Activated CD4-positive, alpha-beta T cell treated with anti-CD3 and anti-CD28 coated beads, Interleukin-2, amount 10 ng/mL, durations not matched to agents 24 days and 14 days (primary cell): ENCODE measurements at regions not wholly inside any gene's neighbourhood (a gene's known extent, or its start where the extent isn't known, plus 50 kb on each side); places are given as distances from the start of the nearest gene placed in this dataset.

Experiments
- DNase-seq: peaks from one replicate; pipeline ENCODE4 v3.0.0; 2022
- H3K27ac Mint-ChIP-seq: one replicate; pipeline ENCODE4 v1.8.0; 2022; ENCODE audit warnings: mild to moderate bottlenecking, mixed read lengths
- H3K27me3 Mint-ChIP-seq: one replicate; pipeline ENCODE4 v1.8.0; 2022; ENCODE audit warnings: mixed read lengths
- H3K36me3 Mint-ChIP-seq: one replicate; pipeline ENCODE4 v1.8.0; 2022; ENCODE audit warnings: low read depth, mild to moderate bottlenecking, mixed read lengths
- H3K4me1 Mint-ChIP-seq: one replicate; pipeline ENCODE4 v1.8.0; 2021; ENCODE audit warnings: mixed read lengths
- H3K4me3 Mint-ChIP-seq: one replicate; pipeline ENCODE4 v1.8.0; 2022; ENCODE audit warnings: mild to moderate bottlenecking, moderate library complexity, mixed read lengths
- H3K9me3 Mint-ChIP-seq: one replicate; pipeline ENCODE4 v1.8.0; 2021; ENCODE audit warnings: mixed read lengths
- intact Hi-C: fragments of 100-400 bp; cut with micrococcal nuclease; formaldehyde crosslinking; loops from one replicate; pipeline ENCODE4 v1.15.1; 2023

- H3K27ac Mint-ChIP-seq, result no peak overlapping the region
- DNase-seq, result peak; percentile 37
These were observed 205.9 kb downstream of the CD47 start for GRCh38 chr3:107884719-107885460.

DNA sequence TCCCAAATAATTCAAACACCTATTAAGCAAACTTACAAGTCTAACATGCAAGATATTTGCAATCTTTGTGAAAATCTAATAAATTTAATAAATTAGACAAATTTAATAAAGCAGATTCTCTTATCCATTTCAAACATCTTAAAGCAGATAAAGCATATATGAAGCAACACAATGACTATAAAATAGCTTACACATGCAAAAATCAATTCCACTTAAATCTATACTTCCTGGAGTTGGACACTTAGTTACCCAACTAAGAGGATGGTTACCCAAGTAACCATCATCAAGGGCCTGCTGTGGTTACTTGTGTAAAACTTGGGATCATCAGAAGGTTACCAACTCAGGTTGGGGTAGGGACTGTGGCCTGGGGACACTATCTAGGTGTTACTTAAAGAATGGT is 206.8 kb downstream of the CD47 start:
- peaks cover 2% of the 10 kb centered on the region for H3K27me3 Mint-ChIP-seq
- no peak for DNase-seq
- intact Hi-C loops, result no loop called here

More at GRCh38 chr3:107884719-107885460, 205.9 kb downstream of the CD47 start:
- no peaks in the 10 kb centered on the region for H3K4me1 Mint-ChIP-seq
- H3K36me3 Mint-ChIP-seq, result no peaks in the 10 kb centered on the region
- H3K4me3 Mint-ChIP-seq, result no peak overlapping the region
- intact Hi-C loops, result no loop called here
- no peaks in the 10 kb centered on the region for H3K9me3 Mint-ChIP-seq
- peaks cover 2% of the 10 kb centered on the region for H3K27me3 Mint-ChIP-seq

DNA sequence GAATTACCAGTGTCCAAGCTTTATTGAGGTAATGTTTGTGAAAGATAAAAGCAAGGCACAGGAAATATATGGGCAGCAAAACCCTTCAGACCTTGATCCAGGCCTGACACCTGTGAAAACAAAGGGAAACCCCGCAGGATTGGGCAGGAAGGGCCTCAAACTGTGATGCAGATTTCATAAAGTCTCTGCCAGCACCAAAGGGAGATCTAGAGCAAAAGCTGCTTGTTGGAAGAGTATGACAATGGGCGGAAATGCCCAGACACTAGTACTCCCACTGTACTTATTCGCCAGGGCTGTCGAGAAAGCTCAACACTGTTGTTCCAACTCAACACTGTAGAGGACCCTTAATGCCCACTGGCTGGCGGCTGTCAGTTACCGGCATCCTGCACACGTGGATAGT is 207.9 kb downstream of the CD47 start:
- Mint-ChIP-seq H3K27me3 (peaks cover 3% of the 10 kb centered on the region), H3K27ac (no peak overlapping the region), H3K4me1 (no peaks in the 10 kb centered on the region), H3K36me3 (no peaks in the 10 kb centered on the region), H3K4me3 (no peak overlapping the region), H3K9me3 (no peaks in the 10 kb centered on the region)
- DNase-seq, result no peak
- intact Hi-C loops, result no loop called here

More for the DNA sequence above, 206.8 kb downstream of the CD47 start:
- H3K4me1 Mint-ChIP-seq, result no peaks in the 10 kb centered on the region
- no peak overlapping the region for H3K27ac Mint-ChIP-seq
- no peak overlapping the region for H3K4me3 Mint-ChIP-seq
- H3K9me3 Mint-ChIP-seq, result no peaks in the 10 kb centered on the region
- H3K36me3 Mint-ChIP-seq, result no peaks in the 10 kb centered on the region

GRCh38 chr3:107882261-107882660 is 208.6 kb downstream of the CD47 start:
- Mint-ChIP-seq H3K4me3 (no peak overlapping the region), H3K27ac (no peak overlapping the region), H3K36me3 (no peaks in the 10 kb centered on the region), H3K4me1 (no peaks in the 10 kb centered on the region), H3K9me3 (no peaks in the 10 kb centered on the region), H3K27me3 (peaks cover 3% of the 10 kb centered on the region)
- DNase-seq, result no peak
- intact Hi-C loops, result no loop called here

GRCh38 chr3:107881509-107881908 is 209.3 kb downstream of the CD47 start:
- no peaks in the 10 kb centered on the region for H3K9me3 Mint-ChIP-seq
- intact Hi-C loops, result no loop called here
- DNase-seq, result no peak
- H3K4me1 Mint-ChIP-seq, result no peaks in the 10 kb centered on the region
- H3K27ac Mint-ChIP-seq, result no peak overlapping the region
- peaks cover 3% of the 10 kb centered on the region for H3K27me3 Mint-ChIP-seq
- H3K36me3 Mint-ChIP-seq, result no peaks in the 10 kb centered on the region
- no peak overlapping the region for H3K4me3 Mint-ChIP-seq

GRCh38 chr3:107880702-107881101 is 210.1 kb downstream of the CD47 start:
- H3K27ac Mint-ChIP-seq, result no peak overlapping the region
- intact Hi-C loops, result no loop called here
- no peaks in the 10 kb centered on the region for H3K36me3 Mint-ChIP-seq
- H3K4me3 Mint-ChIP-seq, result no peak overlapping the region
- H3K4me1 Mint-ChIP-seq, result no peaks in the 10 kb centered on the region
- H3K9me3 Mint-ChIP-seq, result no peaks in the 10 kb centered on the region
- H3K27me3 Mint-ChIP-seq, result peaks cover 3% of the 10 kb centered on the region
- DNase-seq, result no peak

DNA sequence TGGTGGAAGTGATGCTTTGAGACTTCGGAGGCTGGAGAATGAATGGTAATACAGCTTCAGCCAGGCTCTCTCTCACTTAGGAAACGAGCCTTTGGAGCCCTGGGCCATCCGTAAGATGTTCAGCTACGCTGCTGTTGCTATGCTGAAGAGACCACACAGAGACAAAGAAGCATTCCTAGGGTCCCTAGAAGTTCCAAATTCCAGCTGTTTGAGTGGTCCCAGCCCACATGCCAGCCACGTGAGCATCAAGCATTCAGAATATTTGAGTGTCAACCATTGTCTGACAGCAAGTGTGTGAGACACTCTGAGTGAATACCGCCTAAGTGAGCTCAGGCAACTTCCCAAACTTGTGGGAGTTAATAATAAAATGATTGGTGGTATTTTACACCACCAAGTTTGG is 212.9 kb downstream of the CD47 start:
- no peak overlapping the region for H3K4me3 Mint-ChIP-seq
- no peaks in the 10 kb centered on the region for H3K36me3 Mint-ChIP-seq
- peaks cover 3% of the 10 kb centered on the region for H3K27me3 Mint-ChIP-seq
- H3K9me3 Mint-ChIP-seq, result no peaks in the 10 kb centered on the region
- no peak overlapping the region for H3K27ac Mint-ChIP-seq
- no peaks in the 10 kb centered on the region for H3K4me1 Mint-ChIP-seq
- intact Hi-C loops, result no loop called here
- no peak for DNase-seq

- Mint-ChIP-seq H3K27ac (no peak overlapping the region), H3K4me1 (peaks cover 4% of the 10 kb centered on the region), H3K36me3 (no peaks in the 10 kb centered on the region), H3K27me3 (no peaks in the 10 kb centered on the region), H3K9me3 (no peaks in the 10 kb centered on the region), H3K4me3 (no peak overlapping the region)
- intact Hi-C loops, result no loop called here
- DNase-seq, result no peak
These were observed 219.7 kb downstream of the CD47 start for GRCh38 chr3:107870943-107871638.

DNA sequence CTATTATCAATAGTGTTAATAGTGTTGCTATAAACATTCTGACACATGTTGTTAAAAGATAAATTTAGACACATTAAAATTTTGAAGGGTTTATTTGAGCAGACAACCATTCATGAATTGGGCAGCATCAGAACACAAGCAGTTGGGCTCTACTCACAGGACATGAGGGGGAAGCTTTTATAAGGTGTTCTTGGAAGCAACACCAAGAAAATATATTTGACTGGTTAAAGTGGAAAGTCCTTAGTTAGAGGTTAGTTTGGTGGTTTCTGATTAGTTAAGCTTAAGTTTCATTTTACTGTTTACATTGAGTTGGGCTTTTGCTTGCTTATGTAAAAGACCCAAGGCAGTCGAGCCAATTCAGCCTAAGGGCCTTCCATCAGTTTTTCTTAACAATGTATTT is 220.7 kb downstream of the CD47 start:
- peaks cover 4% of the 10 kb centered on the region for H3K4me1 Mint-ChIP-seq
- intact Hi-C loops, result no loop called here
- H3K27me3 Mint-ChIP-seq, result peaks cover 2% of the 10 kb centered on the region
- no peak overlapping the region for H3K4me3 Mint-ChIP-seq
- no peaks in the 10 kb centered on the region for H3K9me3 Mint-ChIP-seq
- H3K27ac Mint-ChIP-seq, result no peak overlapping the region
- no peaks in the 10 kb centered on the region for H3K36me3 Mint-ChIP-seq
- no peak for DNase-seq

- Mint-ChIP-seq H3K27ac (no peak overlapping the region), H3K4me3 (no peak overlapping the region), H3K36me3 (no peaks in the 10 kb centered on the region), H3K27me3 (peaks cover 2% of the 10 kb centered on the region), H3K9me3 (no peaks in the 10 kb centered on the region), H3K4me1 (peaks cover 4% of the 10 kb centered on the region)
- intact Hi-C loops, result no loop called here
- DNase-seq, result no peak
These were observed 222.4 kb downstream of the CD47 start for GRCh38 chr3:107868449-107868848.

DNA sequence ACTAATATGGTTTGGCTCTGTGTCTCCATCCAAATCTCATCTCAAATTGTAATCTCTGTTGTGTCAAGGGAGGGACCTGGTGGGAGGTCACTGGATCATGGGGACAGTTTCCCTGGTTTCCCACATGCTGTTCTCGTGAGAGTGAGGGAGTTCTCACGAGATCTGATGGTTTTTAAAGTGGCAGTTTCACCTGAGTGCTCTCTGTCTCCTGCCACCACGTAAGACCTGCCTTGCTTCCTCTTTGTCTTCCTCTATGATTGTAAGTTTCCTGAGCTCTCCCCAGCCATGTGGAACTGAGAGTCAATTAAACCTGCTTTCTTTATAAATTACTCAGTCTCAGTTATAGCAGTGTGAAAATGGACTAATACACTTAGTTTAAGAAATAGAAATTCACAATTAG is 228.9 kb downstream of the CD47 start:
- Mint-ChIP-seq H3K4me3 (no peak overlapping the region), H3K27me3 (peaks cover 6% of the 10 kb centered on the region), H3K36me3 (no peaks in the 10 kb centered on the region), H3K9me3 (no peaks in the 10 kb centered on the region), H3K4me1 (no peaks in the 10 kb centered on the region), H3K27ac (no peak overlapping the region)
- intact Hi-C loops, result no loop called here
- DNase-seq, result no peak

DNA sequence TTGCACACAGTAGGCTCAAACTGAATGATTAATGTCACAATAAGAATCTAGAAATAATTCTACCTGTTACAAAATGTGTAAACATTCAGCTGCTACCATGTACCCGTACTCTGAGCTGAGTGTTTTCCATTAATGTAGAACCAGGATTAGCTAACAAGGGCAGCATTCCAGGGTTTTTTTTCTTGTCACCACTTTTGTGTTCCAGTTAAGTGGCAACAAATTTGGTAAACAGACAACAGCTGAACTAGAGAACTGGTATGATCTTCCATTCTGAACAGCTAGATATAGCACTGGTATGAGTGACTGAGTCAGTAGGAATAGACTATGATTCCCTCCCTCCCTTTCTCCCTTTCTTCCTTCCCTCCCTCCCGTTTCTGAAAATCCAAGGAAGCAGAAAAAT is 229.4 kb downstream of the CD47 start:
- H3K9me3 Mint-ChIP-seq, result no peaks in the 10 kb centered on the region
- H3K36me3 Mint-ChIP-seq, result no peaks in the 10 kb centered on the region
- H3K27ac Mint-ChIP-seq, result no peak overlapping the region
- intact Hi-C loops, result no loop called here
- H3K4me3 Mint-ChIP-seq, result no peak overlapping the region
- DNase-seq, result no peak
- no peaks in the 10 kb centered on the region for H3K4me1 Mint-ChIP-seq
- H3K27me3 Mint-ChIP-seq, result peaks cover 6% of the 10 kb centered on the region
